HL-60 (cell line): ENCODE measurements at regions not wholly inside any gene's neighbourhood (a gene's known extent, or its start where the extent isn't known, plus 50 kb on each side); places are given as distances from the start of the nearest gene placed in this dataset.

Experiments
- GABPA ChIP-seq: IDR thresholded peaks from 2 replicates; pipeline ENCODE4 v1.6.1; 2012; ENCODE audit warnings: low read depth
- POLR2AphosphoS5 ChIP-seq: IDR thresholded peaks from 2 replicates; pipeline ENCODE4 v1.6.1; 2012; ENCODE audit warnings: low read depth
- REST ChIP-seq: IDR thresholded peaks from 2 replicates; pipeline ENCODE4 v1.6.1; 2012; ENCODE audit warnings: low read depth; ENCODE audit not compliant: insufficient replicate concordance
- SPI1 ChIP-seq: IDR thresholded peaks from 2 replicates; pipeline ENCODE4 v1.6.1; 2012; ENCODE audit warnings: low read depth, mild to moderate bottlenecking, borderline replicate concordance
- TF ChIP-seq, protein P1 (sequence below): IDR thresholded peaks from one replicate; pipeline ENCODE4 v1.5.1; 2011; ENCODE audit warnings: low read length, control low read depth, inconsistent platforms; ENCODE audit not compliant: insufficient read depth

- TF ChIP-seq, protein P1, sequence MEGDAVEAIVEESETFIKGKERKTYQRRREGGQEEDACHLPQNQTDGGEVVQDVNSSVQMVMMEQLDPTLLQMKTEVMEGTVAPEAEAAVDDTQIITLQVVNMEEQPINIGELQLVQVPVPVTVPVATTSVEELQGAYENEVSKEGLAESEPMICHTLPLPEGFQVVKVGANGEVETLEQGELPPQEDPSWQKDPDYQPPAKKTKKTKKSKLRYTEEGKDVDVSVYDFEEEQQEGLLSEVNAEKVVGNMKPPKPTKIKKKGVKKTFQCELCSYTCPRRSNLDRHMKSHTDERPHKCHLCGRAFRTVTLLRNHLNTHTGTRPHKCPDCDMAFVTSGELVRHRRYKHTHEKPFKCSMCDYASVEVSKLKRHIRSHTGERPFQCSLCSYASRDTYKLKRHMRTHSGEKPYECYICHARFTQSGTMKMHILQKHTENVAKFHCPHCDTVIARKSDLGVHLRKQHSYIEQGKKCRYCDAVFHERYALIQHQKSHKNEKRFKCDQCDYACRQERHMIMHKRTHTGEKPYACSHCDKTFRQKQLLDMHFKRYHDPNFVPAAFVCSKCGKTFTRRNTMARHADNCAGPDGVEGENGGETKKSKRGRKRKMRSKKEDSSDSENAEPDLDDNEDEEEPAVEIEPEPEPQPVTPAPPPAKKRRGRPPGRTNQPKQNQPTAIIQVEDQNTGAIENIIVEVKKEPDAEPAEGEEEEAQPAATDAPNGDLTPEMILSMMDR: no peak
- TF ChIP-seq GABPA: no peak
- no peak for TF ChIP-seq POLR2AphosphoS5
- no peak for TF ChIP-seq REST
- no peak for TF ChIP-seq SPI1
These were observed 213.0 kb upstream of the PLEKHG7 start for GRCh38 chr12:92489781-92490180.
